ENCODE measurements at regions not wholly inside any gene's neighbourhood (a gene's known extent, or its start where the extent isn't known, plus 50 kb on each side); places are given as distances from the start of the nearest gene placed in this dataset.

DNA sequence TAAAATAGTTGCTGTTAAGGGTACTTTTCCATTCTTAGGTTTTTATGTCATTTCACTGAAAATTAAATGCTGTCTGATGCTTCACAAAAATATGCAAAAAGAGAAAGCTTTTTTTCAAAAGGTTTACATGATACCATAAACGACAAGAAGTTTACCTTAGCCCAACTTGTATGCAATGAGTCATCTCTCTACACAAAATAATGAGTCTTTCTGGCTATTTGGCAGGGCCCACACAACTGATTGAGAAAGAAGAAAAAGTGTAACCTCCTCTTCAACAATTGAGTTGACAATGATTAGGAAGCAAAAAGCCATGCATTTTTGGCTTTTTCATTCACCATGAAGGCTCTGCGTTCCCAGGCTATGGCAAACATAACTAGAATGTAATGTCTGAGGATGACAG is 165.4 kb upstream of the CPNE8 start:
- no peak for TF ChIP-seq ZXDB (tag by site-specific recombination; IDR thresholded peaks at IDR 0.05)
- TF ChIP-seq HOXA7 (CRISPR knock-in tag; IDR thresholded peaks at IDR 0.05; ENCODE audit: borderline replicate concordance): no peak
- no peak for TF ChIP-seq ZNF366 (tag by site-specific recombination; conservative IDR thresholded peaks at IDR 0.05)
- no peak for TF ChIP-seq ZNF239 (tag by site-specific recombination; IDR thresholded peaks at IDR 0.05)
- TF ChIP-seq, protein P1, sequence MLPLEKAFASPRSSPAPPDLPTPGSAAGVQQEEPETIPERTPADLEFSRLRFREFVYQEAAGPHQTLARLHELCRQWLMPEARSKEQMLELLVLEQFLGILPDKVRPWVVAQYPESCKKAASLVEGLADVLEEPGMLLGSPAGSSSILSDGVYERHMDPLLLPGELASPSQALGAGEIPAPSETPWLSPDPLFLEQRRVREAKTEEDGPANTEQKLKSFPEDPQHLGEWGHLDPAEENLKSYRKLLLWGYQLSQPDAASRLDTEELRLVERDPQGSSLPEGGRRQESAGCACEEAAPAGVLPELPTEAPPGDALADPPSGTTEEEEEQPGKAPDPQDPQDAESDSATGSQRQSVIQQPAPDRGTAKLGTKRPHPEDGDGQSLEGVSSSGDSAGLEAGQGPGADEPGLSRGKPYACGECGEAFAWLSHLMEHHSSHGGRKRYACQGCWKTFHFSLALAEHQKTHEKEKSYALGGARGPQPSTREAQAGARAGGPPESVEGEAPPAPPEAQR (tag by site-specific recombination; IDR thresholded peaks at IDR 0.05): no peak
- no peak for TF ChIP-seq ZNF677 (tag by site-specific recombination; IDR thresholded peaks at IDR 0.05)
- TF ChIP-seq, protein P2, sequence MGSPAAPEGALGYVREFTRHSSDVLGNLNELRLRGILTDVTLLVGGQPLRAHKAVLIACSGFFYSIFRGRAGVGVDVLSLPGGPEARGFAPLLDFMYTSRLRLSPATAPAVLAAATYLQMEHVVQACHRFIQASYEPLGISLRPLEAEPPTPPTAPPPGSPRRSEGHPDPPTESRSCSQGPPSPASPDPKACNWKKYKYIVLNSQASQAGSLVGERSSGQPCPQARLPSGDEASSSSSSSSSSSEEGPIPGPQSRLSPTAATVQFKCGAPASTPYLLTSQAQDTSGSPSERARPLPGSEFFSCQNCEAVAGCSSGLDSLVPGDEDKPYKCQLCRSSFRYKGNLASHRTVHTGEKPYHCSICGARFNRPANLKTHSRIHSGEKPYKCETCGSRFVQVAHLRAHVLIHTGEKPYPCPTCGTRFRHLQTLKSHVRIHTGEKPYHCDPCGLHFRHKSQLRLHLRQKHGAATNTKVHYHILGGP (tag by site-specific recombination; IDR thresholded peaks at IDR 0.05): no peak
- TF ChIP-seq ZNF311 (tag by site-specific recombination; IDR thresholded peaks at IDR 0.05; ENCODE audit: borderline replicate concordance): no peak
- no peak for TF ChIP-seq KLF16 (tag by site-specific recombination; IDR thresholded peaks at IDR 0.05)
- no peak for TF ChIP-seq ZNF169 (tag by site-specific recombination; IDR thresholded peaks at IDR 0.05)
- TF ChIP-seq MEIS1 (CRISPR knock-in tag; IDR thresholded peaks at IDR 0.05; ENCODE audit: borderline replicate concordance): no peak
- TF ChIP-seq ZBTB8A (tag by site-specific recombination; IDR thresholded peaks at IDR 0.05): no peak
- no peak for TF ChIP-seq ZNF23 (tag by site-specific recombination; IDR thresholded peaks at IDR 0.05; ENCODE audit: borderline replicate concordance)
- TF ChIP-seq RBAK (tag by site-specific recombination; IDR thresholded peaks at IDR 0.05): no peak
- CTCF ChIA-PET: no interaction called here
- Histone ChIP-seq H3K36me3 (ENCODE audit: control insufficient read depth in 2 of 2, insufficient read depth in 1 of 2, low read length in 2 of 2) (no peaks in the 10 kb centered on the region), H3K4me1 (ENCODE audit: control insufficient read depth, insufficient read depth, low read length) (no peaks in the 10 kb centered on the region), H3K4me3 (ENCODE audit: low read depth, low read length) (no peak overlapping the region), H3K27ac (ENCODE audit: extremely low read depth, low read depth, low read length) (no peak overlapping the region), H3K9me3 (ENCODE audit: control insufficient read depth, insufficient read depth, low read depth, low read length) (no peaks in the 10 kb centered on the region)
- POLR2A ChIA-PET: no interaction called here

DNA sequence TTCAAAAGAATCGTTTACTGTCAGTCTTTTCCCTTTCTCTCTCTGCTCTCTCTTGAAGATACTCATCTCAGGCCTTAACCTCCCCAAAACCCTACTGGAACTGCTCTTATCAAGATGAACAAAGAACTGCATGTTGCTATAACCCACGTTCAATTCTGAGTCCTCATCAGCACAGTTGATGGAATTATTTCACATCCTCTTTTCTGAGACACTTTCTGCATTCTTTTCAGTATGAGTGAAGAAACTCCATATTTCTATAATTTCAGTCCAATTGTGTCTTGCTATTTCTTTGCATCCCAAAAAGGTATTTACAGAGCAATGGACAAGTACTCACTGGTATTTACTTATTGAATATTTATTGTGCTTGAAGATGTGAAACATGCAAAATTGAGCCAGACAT is 160.1 kb upstream of the CPNE8 start:
- H3K9me3 ChIP-seq (ENCODE audit: control insufficient read depth, insufficient read depth, low read depth, low read length): no peaks in the 10 kb centered on the region
- POLR2A ChIA-PET: no interaction called here
- TF ChIP-seq KLF7 (tag by site-specific recombination; IDR thresholded peaks at IDR 0.05; ENCODE audit: borderline replicate concordance) (no peak), SP3 (tag by site-specific recombination; IDR thresholded peaks at IDR 0.05) (no peak), ZNF169 (tag by site-specific recombination; IDR thresholded peaks at IDR 0.05) (no peak), ZNF175 (tag by site-specific recombination; IDR thresholded peaks at IDR 0.05) (no peak), ZNF354C (tag by site-specific recombination; IDR thresholded peaks at IDR 0.05; ENCODE audit: borderline replicate concordance, low read depth) (no peak), ZNF558 (tag by site-specific recombination; IDR thresholded peaks at IDR 0.05) (no peak), ZNF629 (tag by site-specific recombination; IDR thresholded peaks at IDR 0.05) (no peak), ZNF266 (tag by site-specific recombination; IDR thresholded peaks at IDR 0.05; ENCODE audit: low read depth) (no peak), ZNF248 (tag by site-specific recombination; IDR thresholded peaks at IDR 0.05) (no peak), ZNF544 (tag by site-specific recombination; IDR thresholded peaks at IDR 0.05) (no peak), ZNF10 (tag by site-specific recombination; IDR thresholded peaks at IDR 0.05) (no peak), GLIS2 (tag by site-specific recombination; IDR thresholded peaks at IDR 0.05) (no peak), ZNF514 (tag by site-specific recombination; IDR thresholded peaks at IDR 0.05) (no peak)
- TF ChIP-seq, protein P3, sequence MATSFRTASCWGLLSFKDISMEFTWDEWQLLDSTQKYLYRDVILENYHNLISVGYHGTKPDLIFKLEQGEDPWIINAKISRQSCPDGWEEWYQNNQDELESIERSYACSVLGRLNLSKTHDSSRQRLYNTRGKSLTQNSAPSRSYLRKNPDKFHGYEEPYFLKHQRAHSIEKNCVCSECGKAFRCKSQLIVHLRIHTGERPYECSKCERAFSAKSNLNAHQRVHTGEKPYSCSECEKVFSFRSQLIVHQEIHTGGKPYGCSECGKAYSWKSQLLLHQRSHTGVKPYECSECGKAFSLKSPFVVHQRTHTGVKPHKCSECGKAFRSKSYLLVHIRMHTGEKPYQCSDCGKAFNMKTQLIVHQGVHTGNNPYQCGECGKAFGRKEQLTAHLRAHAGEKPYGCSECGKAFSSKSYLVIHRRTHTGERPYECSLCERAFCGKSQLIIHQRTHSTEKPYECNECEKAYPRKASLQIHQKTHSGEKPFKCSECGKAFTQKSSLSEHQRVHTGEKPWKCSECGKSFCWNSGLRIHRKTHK (tag by site-specific recombination; IDR thresholded peaks at IDR 0.05): no peak

More for the DNA sequence above, 160.1 kb upstream of the CPNE8 start:
- Histone ChIP-seq H3K4me3 (ENCODE audit: low read depth, low read length) (no peak overlapping the region), H3K4me1 (ENCODE audit: control insufficient read depth, insufficient read depth, low read length) (0 out of 2 replicates have a peak, but pooled peaks cover 2% of the 10 kb centered on the region), H3K27ac (ENCODE audit: extremely low read depth, low read depth, low read length) (no peak overlapping the region), H3K36me3 (ENCODE audit: control insufficient read depth in 2 of 2, insufficient read depth in 1 of 2, low read length in 2 of 2) (no peaks in the 10 kb centered on the region)
- CTCF ChIA-PET: no interaction called here

Measured in HEK293 (cell line).